GM12891 (cell line): ENCODE measurements at regions not wholly inside any gene's neighbourhood (a gene's known extent, or its start where the extent isn't known, plus 50 kb on each side); places are given as distances from the start of the nearest gene placed in this dataset.

Source experiments
- DNase-seq: peaks from one replicate; pipeline ENCODE4 v3.0.0; 2011; ENCODE audit warnings: low spot score; ENCODE audit not compliant: insufficient read length
- FAIRE-seq: peaks from 2 replicates; lab custom pipeline; 2011; peaks lifted over from hg19 to GRCh38; lab: Jason Lieb, UNC
- PAX5 ChIP-seq: IDR thresholded peaks from 2 replicates; pipeline ENCODE4 v1.6.1; 2011; ENCODE audit warnings: low read length, moderate library complexity, mild to moderate bottlenecking; ENCODE audit not compliant: insufficient read depth, severe bottlenecking
- POLR2A ChIP-seq: IDR thresholded peaks from 2 replicates; pipeline ENCODE4 v1.6.1; 2011; ENCODE audit warnings: low read depth, low read length, control low read depth
- POLR2AphosphoS5 ChIP-seq: IDR thresholded peaks from 2 replicates; pipeline ENCODE4 v1.6.1; 2011; ENCODE audit warnings: low read depth, low read length, control low read depth
- POU2F2 ChIP-seq: IDR thresholded peaks from 2 replicates; pipeline ENCODE4 v1.6.1; 2011; ENCODE audit warnings: low read depth, mild to moderate bottlenecking, control low read depth, low read length, moderate library complexity
- SPI1 ChIP-seq: IDR thresholded peaks from 2 replicates; pipeline ENCODE4 v1.6.1; 2011; ENCODE audit warnings: low read depth, low read length, control low read depth
- TAF1 ChIP-seq: IDR thresholded peaks from 2 replicates; pipeline ENCODE4 v1.6.1; 2011; ENCODE audit warnings: low read depth, low read length, control low read depth

GRCh38 chr5:2138896-2139295 is 256.2 kb upstream of the IRX4 start:
- FAIRE-seq (no peak), DNase-seq (no peak)
- TF ChIP-seq POLR2AphosphoS5 (no peak), SPI1 (no peak), PAX5 (no peak), POLR2A (no peak), POU2F2 (no peak), TAF1 (no peak)

- no peak for FAIRE-seq
- no peak for TF ChIP-seq PAX5
- TF ChIP-seq POLR2AphosphoS5: no peak
- TF ChIP-seq SPI1: no peak
- no peak for TF ChIP-seq POU2F2
- TF ChIP-seq TAF1: no peak
- no peak for TF ChIP-seq POLR2A
- no peak for DNase-seq
Observed at GRCh38 chr5:2137444-2138050, 254.8 kb upstream of the IRX4 start.

- no peak for DNase-seq
- FAIRE-seq: no peak
- TF ChIP-seq POU2F2 (no peak), POLR2A (no peak), POLR2AphosphoS5 (no peak), PAX5 (no peak), SPI1 (no peak), TAF1 (no peak)
Observed at GRCh38 chr5:2136728-2137333, 254.1 kb upstream of the IRX4 start.

GRCh38 chr5:2135833-2136232 is 253.1 kb upstream of the IRX4 start:
- DNase-seq: no peak
- FAIRE-seq: no peak
- TF ChIP-seq PAX5 (no peak), POU2F2 (no peak), SPI1 (no peak), POLR2AphosphoS5 (no peak), POLR2A (no peak), TAF1 (no peak)

GRCh38 chr5:2135354-2135753 is 252.6 kb upstream of the IRX4 start:
- FAIRE-seq (no peak), DNase-seq (no peak)
- TF ChIP-seq PAX5 (no peak), SPI1 (no peak), POLR2A (no peak)

GRCh38 chr5:2134543-2135292 is 252.0 kb upstream of the IRX4 start:
- no peak for FAIRE-seq
- no peak for TF ChIP-seq SPI1
- TF ChIP-seq POLR2AphosphoS5: no peak
- no peak for TF ChIP-seq POLR2A
- TF ChIP-seq PAX5: no peak
- TF ChIP-seq POU2F2: no peak
- no peak for TF ChIP-seq TAF1
- no peak for DNase-seq

GRCh38 chr5:2133936-2134335 is 251.2 kb upstream of the IRX4 start:
- FAIRE-seq: no peak
- TF ChIP-seq PAX5 (no peak), TAF1 (no peak), POLR2AphosphoS5 (no peak), POLR2A (no peak), POU2F2 (no peak), SPI1 (no peak)
- no peak for DNase-seq

GRCh38 chr5:2133080-2133479 is 250.4 kb upstream of the IRX4 start:
- TF ChIP-seq POU2F2 (no peak), PAX5 (no peak), TAF1 (no peak), SPI1 (no peak), POLR2AphosphoS5 (no peak), POLR2A (no peak)
- no peak for DNase-seq
- no peak for FAIRE-seq

- DNase-seq (no peak), FAIRE-seq (no peak)
- TF ChIP-seq SPI1: no peak
- no peak for TF ChIP-seq POU2F2
- no peak for TF ChIP-seq PAX5
- no peak for TF ChIP-seq TAF1
- TF ChIP-seq POLR2AphosphoS5: no peak
- TF ChIP-seq POLR2A: no peak
Observed at GRCh38 chr5:2132497-2132847, 249.7 kb upstream of the IRX4 start.
